H1 (cell line): ENCODE measurements at regions not wholly inside any gene's neighbourhood (a gene's known extent, or its start where the extent isn't known, plus 50 kb on each side); places are given as distances from the start of the nearest gene placed in this dataset.

Experiments
- CTCF ChIA-PET: fragments of 300-600 bp; sonication (Branson Sonifier 250); formaldehyde crosslinking; loops from one replicate; lab custom pipeline; 2021; ENCODE audit not compliant: partially characterized antibody; lab: Charles Lee
- POLR2A ChIA-PET: fragments of 300-600 bp; sonication (Branson Sonifier 250); formaldehyde crosslinking; loops from one replicate; lab custom pipeline; 2021; ENCODE audit warnings: inconsistent platforms; ENCODE audit not compliant: partially characterized antibody; lab: Charles Lee
- DNase-seq, 2 experiments: peaks; one replicate each; pipeline versions ENCODE4 v3.0.0 to v3.0.0-alpha.2; 2010 to 2022; ENCODE audit warnings: low spot score in 2 of 2, low read depth in 1 of 2, mixed read lengths in 1 of 2
- FAIRE-seq: peaks from 2 replicates; lab custom pipeline; 2011; peaks lifted over from hg19 to GRCh38; lab: Jason Lieb, UNC
- H2AFZ ChIP-seq: 2 replicates; pipeline ENCODE4 v1.8.1; 2012; ENCODE audit warnings: low read length, inconsistent platforms
- H2AK5ac ChIP-seq: 2 replicates; pipeline ENCODE4 v1.6.1; 2013; ENCODE audit warnings: low read depth, low read length
- H2BK120ac ChIP-seq: replicated peaks from 2 replicates; pipeline ENCODE3; 2013; ENCODE audit warnings: low read depth, low read length, inconsistent platforms
- H2BK12ac ChIP-seq: 2 replicates; pipeline ENCODE4 v1.6.1; 2013; ENCODE audit warnings: low read depth, low read length
- H2BK15ac ChIP-seq: 2 replicates; pipeline ENCODE4 v1.6.1; 2013; ENCODE audit warnings: low read length
- H2BK20ac ChIP-seq: 2 replicates; pipeline ENCODE4 v1.6.1; 2013; ENCODE audit warnings: low read length
- H2BK5ac ChIP-seq: 2 replicates; pipeline ENCODE4 v1.6.1; 2013; ENCODE audit warnings: low read depth, low read length
- H3K14ac ChIP-seq: 2 replicates; pipeline ENCODE4 v1.6.1; 2013; ENCODE audit warnings: inconsistent platforms; ENCODE audit not compliant: insufficient read length
- H3K18ac ChIP-seq: 2 replicates; pipeline ENCODE4 v1.6.1; 2013; ENCODE audit warnings: low read length; ENCODE audit errors: extremely low read depth
- H3K23ac ChIP-seq: 2 replicates; pipeline ENCODE4 v1.6.1; 2013; ENCODE audit warnings: inconsistent platforms; ENCODE audit not compliant: insufficient read length
- H3K23me2 ChIP-seq: 2 replicates; pipeline ENCODE4 v1.6.1; 2013; ENCODE audit warnings: low read depth, low read length
- H3K27ac ChIP-seq: 2 replicates; pipeline ENCODE4 v1.6.1; 2011; ENCODE audit warnings: low read depth, low read length, inconsistent platforms
- H3K27me3 ChIP-seq, 4 experiments: replicated peaks in 1 of 4; 1 replicate in 1 of 4; 2 replicates in 3 of 4; pipeline versions ENCODE4 v1.6.1 to v1.8.1; 2011 to 2013; ENCODE audit warnings: low read length in 3 of 4, mild to moderate bottlenecking in 3 of 4, inconsistent platforms in 2 of 4, mixed read lengths in 2 of 4, moderate library complexity in 1 of 4; ENCODE audit not compliant: control insufficient read depth in 3 of 4, insufficient read depth in 3 of 4; ENCODE audit errors: extremely low read depth in 1 of 4
- H3K36me3 ChIP-seq, 4 experiments: 2 replicates each; pipeline versions ENCODE4 v1.6.1 to v1.8.1; 2011 to 2013; ENCODE audit warnings: mild to moderate bottlenecking in 4 of 4, low read length in 3 of 4, moderate library complexity in 2 of 4, control low read depth in 1 of 4, inconsistent platforms in 1 of 4; ENCODE audit not compliant: insufficient read depth in 4 of 4, control insufficient read depth in 2 of 4
- H3K4ac ChIP-seq: replicated peaks from 2 replicates; pipeline ENCODE3; 2013; ENCODE audit warnings: low read length, low read depth, mixed read lengths, inconsistent platforms; ENCODE audit not compliant: insufficient read length
- H3K4me1 ChIP-seq, 4 experiments: replicated peaks in 1 of 4; 1 replicate in 1 of 4; 2 replicates in 3 of 4; pipeline versions ENCODE4 v1.6.1 to v1.8.1; 2011 to 2013; ENCODE audit warnings: low read length in 3 of 4, inconsistent platforms in 2 of 4, mixed read lengths in 1 of 4; ENCODE audit not compliant: insufficient read depth in 4 of 4, control insufficient read depth in 3 of 4
- H3K4me2 ChIP-seq, 2 experiments: 2 replicates each; pipeline versions ENCODE4 v1.6.1 to v1.8.1; 2011 to 2013; ENCODE audit warnings: low read depth in 2 of 2, low read length in 2 of 2, control low read depth in 1 of 2, inconsistent platforms in 1 of 2, mild to moderate bottlenecking in 1 of 2; ENCODE audit not compliant: insufficient read depth in 1 of 2
- H3K4me3 ChIP-seq, 4 experiments: fragments of 200-600, 300-600 bp in 1 of 4; sonication (generic), shearing (Covaris generic), sonication (Bioruptor Twin) in 1 of 4; 2 replicates each; pipeline versions ENCODE4 v1.5.1 to v1.8.1; 2011 to 2016; ENCODE audit warnings: low read length in 4 of 4, low read depth in 3 of 4, control low read depth in 2 of 4, inconsistent platforms in 2 of 4, mild to moderate bottlenecking in 2 of 4, mixed read lengths in 1 of 4, moderate library complexity in 1 of 4; ENCODE audit not compliant: insufficient read depth in 2 of 4; ENCODE audit errors: extremely low read depth in 1 of 4
- H3K56ac ChIP-seq: replicated peaks from 2 replicates; pipeline ENCODE3; 2013; ENCODE audit warnings: low read depth, mild to moderate bottlenecking, mixed read lengths, low read length, inconsistent platforms; ENCODE audit not compliant: insufficient read length
- H3K79me1 ChIP-seq: 2 replicates; pipeline ENCODE4 v1.6.1; 2013; ENCODE audit warnings: low read depth, low read length, control low read depth
- H3K79me2 ChIP-seq, 2 experiments: 2 replicates each; pipeline versions ENCODE4 v1.6.1 to v1.8.1; 2012 to 2013; ENCODE audit warnings: low read length in 2 of 2, mild to moderate bottlenecking in 2 of 2, inconsistent platforms in 1 of 2; ENCODE audit not compliant: insufficient read depth in 2 of 2, control insufficient read depth in 1 of 2
- H3K9ac ChIP-seq, 4 experiments: replicated peaks in 1 of 4; 1 replicate in 1 of 4; 2 replicates in 3 of 4; pipeline versions ENCODE4 v1.6.1 to v1.8.1; 2011 to 2013; ENCODE audit warnings: low read depth in 3 of 4, low read length in 3 of 4, control low read depth in 2 of 4, mild to moderate bottlenecking in 2 of 4, moderate library complexity in 2 of 4, inconsistent platforms in 1 of 4; ENCODE audit errors: extremely low read depth in 1 of 4
- H3K9me3 ChIP-seq, 2 experiments: 2 replicates each; pipeline versions ENCODE4 v1.6.1 to v1.8.1; 2012 to 2013; ENCODE audit warnings: mild to moderate bottlenecking in 2 of 2, moderate library complexity in 2 of 2, control low read depth in 1 of 2, inconsistent platforms in 1 of 2, low read depth in 1 of 2, low read length in 1 of 2, mixed read lengths in 1 of 2; ENCODE audit not compliant: insufficient read depth in 2 of 2
- H4K20me1 ChIP-seq, 2 experiments: replicated peaks in 1 of 2; 2 replicates each; pipeline versions ENCODE3 to v1.8.1; 2011 to 2013; ENCODE audit warnings: inconsistent platforms in 2 of 2, low read length in 2 of 2, mild to moderate bottlenecking in 1 of 2; ENCODE audit not compliant: insufficient read depth in 2 of 2, control insufficient read depth in 1 of 2
- H4K5ac ChIP-seq: 2 replicates; pipeline ENCODE4 v1.6.1; 2013; ENCODE audit warnings: low read length, low read depth, mixed read lengths, inconsistent platforms; ENCODE audit not compliant: insufficient read length
- H4K8ac ChIP-seq: 2 replicates; pipeline ENCODE4 v1.8.0; 2013; ENCODE audit warnings: mild to moderate bottlenecking, moderate library complexity, low read length, inconsistent platforms; ENCODE audit not compliant: insufficient read depth; ENCODE audit errors: extremely low read depth
- H4K91ac ChIP-seq: replicated peaks from 2 replicates; pipeline ENCODE3; 2013; ENCODE audit warnings: low read length, mixed read lengths, inconsistent platforms; ENCODE audit not compliant: insufficient read length
- TAF1 ChIP-seq: IDR thresholded peaks from 2 replicates; pipeline ENCODE4 v1.6.1; 2011; ENCODE audit warnings: mild to moderate bottlenecking, low read depth, low read length
- TEAD4 ChIP-seq: IDR thresholded peaks from 2 replicates; pipeline ENCODE4 v1.6.1; 2012; ENCODE audit warnings: low read depth, low read length, inconsistent platforms, mixed read lengths
- ZNF274 ChIP-seq: IDR thresholded peaks from 2 replicates; pipeline ENCODE4 v1.7.0; 2012; ENCODE audit warnings: low read length, borderline replicate concordance; ENCODE audit errors: extremely low read depth
- WGBS, 2 experiments: shearing (Covaris generic) in 1 of 2; methylation state at CpG; one replicate each; pipeline versions ENCODE4 v1.1.6 to v1.1.7; 2013 to 2015; ENCODE audit warnings: low lambda C conversion rate in 2 of 2, mixed read lengths in 2 of 2, inconsistent platforms in 1 of 2, low coverage in 1 of 2, missing lambda C conversion rate in 1 of 2; ENCODE audit not compliant: insufficient replicate concordance in 2 of 2, insufficient coverage in 1 of 2, insufficient read length in 1 of 2; ENCODE audit errors: extremely low coverage in 1 of 2, missing lambda C conversion rate in 1 of 2; 5-methylcytosine and 5-hydroxymethylcytosine counted together

DNA sequence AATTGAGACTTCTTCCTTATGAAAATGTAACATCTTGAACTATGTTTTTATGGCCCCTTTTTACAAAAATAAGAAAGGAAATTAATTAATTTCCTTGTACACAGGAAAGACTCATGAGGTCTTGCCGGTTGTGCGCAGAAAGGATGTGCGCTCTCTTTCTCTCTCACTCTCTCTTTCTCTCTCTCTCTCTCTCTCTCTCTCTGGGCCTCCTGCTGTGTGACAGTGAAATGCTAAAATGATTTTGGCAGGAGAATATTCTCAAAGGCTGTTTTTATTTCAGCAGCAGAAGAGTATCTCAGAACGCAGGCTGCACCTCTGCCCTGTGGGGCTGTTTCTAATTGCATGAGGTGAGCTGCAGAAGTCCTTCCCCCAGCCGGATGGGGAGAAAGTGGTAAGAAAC lies 349.0 kb downstream of the MID1IP1 start:
- Histone ChIP-seq H3K36me3 (no peaks in the 10 kb centered on the region), H3K79me1 (no peaks in the 10 kb centered on the region), H3K4me1 (0 out of 7 replicates have a peak, but pooled peaks cover 0 to 2% (median 0%) of the 10 kb centered on the region in 4 experiments), H2BK5ac (no peak overlapping the region), H4K5ac (no peak overlapping the region), H2AK5ac (no peak overlapping the region), H3K23me2 (no peaks in the 10 kb centered on the region), H2BK15ac (no peak overlapping the region)
- no peak for DNase-seq
- no peak for TF ChIP-seq TEAD4
- no peak for TF ChIP-seq TAF1
- TF ChIP-seq ZNF274: no peak
- TF ChIP-seq, all 59 proteins: peak for 0
- Histone ChIP-seq H3K79me2 (no peaks in the 10 kb centered on the region), H3K23ac (no peak overlapping the region), H4K8ac (no peak overlapping the region), H3K56ac (no peak overlapping the region), H3K14ac (no peak overlapping the region), H3K27ac (no peak overlapping the region), H2AFZ (no peak overlapping the region), H2BK20ac (no peak overlapping the region), H3K4me2 (peak overlapping the region; percentile 39 to 42; a peak in 2 of 4 replicates), H3K4ac (no peak overlapping the region), H2BK120ac (no peak overlapping the region), H4K91ac (no peak overlapping the region), H3K18ac (no peak overlapping the region), H3K27me3 (no peaks in the 10 kb centered on the region), H3K9ac (no peak overlapping the region), H2BK12ac (no peak overlapping the region), H4K20me1 (no peaks in the 10 kb centered on the region), H3K9me3 (no peaks in the 10 kb centered on the region), H3K4me3 (peak overlapping the region in 1 of 4 experiments; percentile 26; a peak in 1 of 8 replicates)
- ChIA-PET POLR2A (interaction anchor here (2.0 kb wide), 1 partner anchor 344 kb away, joined by 7 read pairs; no protein-coding TSS in a partner anchor), CTCF (interaction anchor here (0.6 to 5.7 kb wide), 17 partner anchors 8 to 610 kb away, joined by 3 to 54 read pairs (median 3); no protein-coding TSS in a partner anchor)
- no peak for FAIRE-seq
- WGBS, 2 experiments: 17% methylated on average over 2 of the region's 5 CpGs; no CpG with 5 or more reads in 1 of the 2 experiments
